ENCODE measurements at regions not wholly inside any gene's neighbourhood (a gene's known extent, or its start where the extent isn't known, plus 50 kb on each side); places are given as distances from the start of the nearest gene placed in this dataset.

DNA sequence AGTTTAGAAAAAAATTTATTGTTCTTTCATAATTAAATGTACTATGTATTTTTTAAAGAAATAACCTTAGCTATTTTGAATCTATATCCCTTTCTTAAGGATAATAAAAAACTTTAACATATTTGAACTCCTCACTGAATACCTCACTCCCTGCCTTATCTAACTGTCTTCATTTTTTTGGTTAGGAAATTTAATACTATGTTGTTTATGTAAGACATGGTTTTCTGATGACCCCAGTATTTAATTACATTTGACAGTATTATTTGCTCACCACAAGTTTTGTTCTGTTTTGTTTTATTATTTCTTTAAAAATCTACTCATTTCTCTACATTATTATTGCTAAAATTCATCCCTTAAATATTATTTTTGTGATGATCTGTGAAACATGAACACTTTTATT is 394.4 kb upstream of the ADGRB3 start:
- Mint-ChIP-seq H3K36me3 (no peaks in the 10 kb centered on the region), H3K4me1 (no peaks in the 10 kb centered on the region), H3K27ac (no peak overlapping the region), H3K27me3 (ENCODE audit: low read depth in 2 of 2) (no peaks in the 10 kb centered on the region), H3K9me3 (peaks cover 13 to 16% of the 10 kb centered on the region in 2 donors), H3K4me3 (no peak overlapping the region)
- Histone ChIP-seq H3K4me3 (ENCODE audit: low read length) (no peak overlapping the region), H3K27ac (ENCODE audit: low read length) (no peak overlapping the region), H3K27me3 (ENCODE audit: control insufficient read depth, insufficient read depth, low read length) (no peaks in the 10 kb centered on the region), H3K36me3 (ENCODE audit: control insufficient read depth, insufficient read depth, low read length) (no peaks in the 10 kb centered on the region), H3K4me1 (ENCODE audit: control insufficient read depth, insufficient read depth, low read length) (no peaks in the 10 kb centered on the region), H3K9me3 (ENCODE audit: control insufficient read depth, insufficient read depth, low read length) (no peaks in the 10 kb centered on the region)
- DNase-seq, result no peak
- TF ChIP-seq, protein P1, sequence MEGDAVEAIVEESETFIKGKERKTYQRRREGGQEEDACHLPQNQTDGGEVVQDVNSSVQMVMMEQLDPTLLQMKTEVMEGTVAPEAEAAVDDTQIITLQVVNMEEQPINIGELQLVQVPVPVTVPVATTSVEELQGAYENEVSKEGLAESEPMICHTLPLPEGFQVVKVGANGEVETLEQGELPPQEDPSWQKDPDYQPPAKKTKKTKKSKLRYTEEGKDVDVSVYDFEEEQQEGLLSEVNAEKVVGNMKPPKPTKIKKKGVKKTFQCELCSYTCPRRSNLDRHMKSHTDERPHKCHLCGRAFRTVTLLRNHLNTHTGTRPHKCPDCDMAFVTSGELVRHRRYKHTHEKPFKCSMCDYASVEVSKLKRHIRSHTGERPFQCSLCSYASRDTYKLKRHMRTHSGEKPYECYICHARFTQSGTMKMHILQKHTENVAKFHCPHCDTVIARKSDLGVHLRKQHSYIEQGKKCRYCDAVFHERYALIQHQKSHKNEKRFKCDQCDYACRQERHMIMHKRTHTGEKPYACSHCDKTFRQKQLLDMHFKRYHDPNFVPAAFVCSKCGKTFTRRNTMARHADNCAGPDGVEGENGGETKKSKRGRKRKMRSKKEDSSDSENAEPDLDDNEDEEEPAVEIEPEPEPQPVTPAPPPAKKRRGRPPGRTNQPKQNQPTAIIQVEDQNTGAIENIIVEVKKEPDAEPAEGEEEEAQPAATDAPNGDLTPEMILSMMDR (IDR thresholded peaks at IDR 0.05), result no peak
- no peak for ATAC-seq
- intact Hi-C loops (cut with micrococcal nuclease), result no loop called here

DNA sequence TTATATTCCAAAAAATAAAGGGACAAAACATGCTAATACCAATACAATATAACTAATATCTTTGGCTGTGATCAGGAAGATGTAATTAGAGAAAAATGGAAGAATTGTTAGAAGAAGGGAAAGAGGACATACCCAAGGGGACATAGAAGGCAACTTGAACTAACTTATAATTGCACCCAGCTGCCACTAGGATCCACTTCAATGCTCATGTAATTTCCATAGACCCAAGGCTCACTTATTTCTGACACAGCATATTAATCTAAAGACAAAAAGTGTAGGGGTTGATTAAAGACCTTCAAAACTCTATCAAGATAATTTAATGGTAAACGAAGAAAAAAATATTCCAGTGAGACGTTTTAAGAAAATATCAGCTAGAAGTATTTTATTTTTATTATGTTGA is 396.0 kb upstream of the ADGRB3 start:
- no peaks in the 10 kb centered on the region for H3K36me3 ChIP-seq (ENCODE audit: control insufficient read depth, insufficient read depth, low read length)
- intact Hi-C loops (cut with micrococcal nuclease), result no loop called here
- no peak overlapping the region for H3K27ac ChIP-seq (ENCODE audit: low read length)
- H3K4me1 Mint-ChIP-seq, result no peaks in the 10 kb centered on the region
- H3K27me3 ChIP-seq (ENCODE audit: control insufficient read depth, insufficient read depth, low read length), result no peaks in the 10 kb centered on the region
- peaks cover 7% of the 10 kb centered on the region for H3K36me3 Mint-ChIP-seq
- H3K9me3 Mint-ChIP-seq, result peaks cover 7 to 16% of the 10 kb centered on the region in 2 donors
- H3K4me3 ChIP-seq (ENCODE audit: low read length), result no peak overlapping the region
- H3K27me3 Mint-ChIP-seq (ENCODE audit: low read depth in 2 of 2), result no peaks in the 10 kb centered on the region
- no peaks in the 10 kb centered on the region for H3K9me3 ChIP-seq (ENCODE audit: control insufficient read depth, insufficient read depth, low read length)
- no peak overlapping the region for H3K4me3 Mint-ChIP-seq
- TF ChIP-seq, protein P1 (IDR thresholded peaks at IDR 0.05), result no peak
- no CpG with 5 or more reads among the region's 2 CpGs for WGBS (ENCODE audit: insufficient coverage)
- ATAC-seq (no peak), DNase-seq (no peak)
- no peaks in the 10 kb centered on the region for H3K4me1 ChIP-seq (ENCODE audit: control insufficient read depth, insufficient read depth, low read length)
- H3K27ac Mint-ChIP-seq, result no peak overlapping the region

DNA sequence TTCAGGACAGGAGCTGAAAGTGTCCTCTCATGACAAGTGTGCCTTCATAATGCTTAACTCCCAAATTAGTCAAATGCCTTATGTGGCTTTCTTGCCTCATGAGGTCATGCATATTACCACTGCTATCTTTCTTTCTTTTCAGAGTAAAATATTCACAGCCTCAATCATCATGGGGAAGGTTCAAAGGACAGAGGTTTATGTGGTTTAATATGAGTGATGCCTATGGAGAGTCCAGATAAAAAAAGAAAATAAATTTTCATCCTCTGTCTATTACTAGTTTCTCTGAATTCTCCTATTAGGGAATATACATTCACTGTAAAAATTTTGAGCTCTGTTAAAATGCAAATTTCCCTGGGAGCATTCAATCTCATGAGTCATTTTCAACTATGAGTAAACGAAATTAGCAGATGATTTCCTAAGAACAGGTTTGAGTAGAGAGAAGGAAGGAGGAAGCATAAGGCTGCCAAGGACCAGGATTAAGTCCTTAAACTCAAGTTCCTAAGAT is 396.9 kb upstream of the ADGRB3 start:
- Mint-ChIP-seq H3K36me3 (peaks cover 7% of the 10 kb centered on the region), H3K9me3 (peaks cover 9 to 13% of the 10 kb centered on the region in 2 donors), H3K4me3 (no peak overlapping the region), H3K27me3 (ENCODE audit: low read depth in 2 of 2) (no peaks in the 10 kb centered on the region), H3K4me1 (no peaks in the 10 kb centered on the region), H3K27ac (no peak overlapping the region)
- ATAC-seq, result no peak
- DNase-seq, result no peak
- H3K36me3 ChIP-seq (ENCODE audit: control insufficient read depth, insufficient read depth, low read length), result no peaks in the 10 kb centered on the region
- H3K4me3 ChIP-seq (ENCODE audit: low read length), result no peak overlapping the region
- 30% methylated on average over 1 of the region's 1 CpG for WGBS (ENCODE audit: insufficient coverage)
- no peaks in the 10 kb centered on the region for H3K4me1 ChIP-seq (ENCODE audit: control insufficient read depth, insufficient read depth, low read length)
- no peak overlapping the region for H3K27ac ChIP-seq (ENCODE audit: low read length)
- TF ChIP-seq, protein P1 (IDR thresholded peaks at IDR 0.05), result no peak
- no peaks in the 10 kb centered on the region for H3K27me3 ChIP-seq (ENCODE audit: control insufficient read depth, insufficient read depth, low read length)
- intact Hi-C loops (cut with micrococcal nuclease), result no loop called here
- no peaks in the 10 kb centered on the region for H3K9me3 ChIP-seq (ENCODE audit: control insufficient read depth, insufficient read depth, low read length)

DNA sequence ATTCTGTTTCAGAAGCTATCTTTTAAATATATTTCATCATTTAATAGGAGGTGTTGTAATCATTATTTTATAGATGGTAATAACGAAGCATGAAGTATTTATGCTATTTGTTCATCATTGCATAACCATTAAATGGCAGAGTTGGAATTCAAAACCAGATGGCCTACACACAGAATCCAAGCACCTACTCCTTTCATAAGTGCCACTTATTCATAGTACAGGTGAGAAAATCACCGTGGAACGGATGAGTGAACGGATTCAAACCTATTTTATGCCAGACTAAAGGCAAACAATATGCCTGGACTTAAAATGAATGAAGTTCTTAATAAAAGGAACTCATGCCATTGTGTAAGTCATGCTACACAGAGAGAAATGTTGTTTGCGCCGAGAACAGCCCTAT is 397.9 kb upstream of the ADGRB3 start:
- H3K27ac ChIP-seq (ENCODE audit: low read length), result no peak overlapping the region
- H3K4me1 ChIP-seq (ENCODE audit: control insufficient read depth, insufficient read depth, low read length), result no peaks in the 10 kb centered on the region
- Mint-ChIP-seq H3K36me3 (peaks cover 7% of the 10 kb centered on the region), H3K4me3 (no peak overlapping the region), H3K27ac (no peak overlapping the region), H3K9me3 (peaks cover 9 to 10% of the 10 kb centered on the region in 2 donors), H3K27me3 (ENCODE audit: low read depth in 2 of 2) (no peaks in the 10 kb centered on the region), H3K4me1 (no peaks in the 10 kb centered on the region)
- no peaks in the 10 kb centered on the region for H3K27me3 ChIP-seq (ENCODE audit: control insufficient read depth, insufficient read depth, low read length)
- ATAC-seq (no peak), DNase-seq (no peak)
- 89% methylated on average over 5 of the region's 6 CpGs for WGBS (ENCODE audit: insufficient coverage)
- TF ChIP-seq, protein P1 (IDR thresholded peaks at IDR 0.05), result no peak
- no peaks in the 10 kb centered on the region for H3K36me3 ChIP-seq (ENCODE audit: control insufficient read depth, insufficient read depth, low read length)
- H3K9me3 ChIP-seq (ENCODE audit: control insufficient read depth, insufficient read depth, low read length), result no peaks in the 10 kb centered on the region
- intact Hi-C loops (cut with micrococcal nuclease), result no loop called here
- no peak overlapping the region for H3K4me3 ChIP-seq (ENCODE audit: low read length)
